KOPT-K1 (cell line): ENCODE measurements at regions not wholly inside any gene's neighbourhood (a gene's known extent, or its start where the extent isn't known, plus 50 kb on each side); places are given as distances from the start of the nearest gene placed in this dataset.

ENCODE experiments used
- H3K27ac ChIP-seq: fragments of 200-600 bp; sonication (generic); 2 replicates; pipeline ENCODE4 v1.5.1; 2016; ENCODE audit warnings: antibody characterized with exemption, mild to moderate bottlenecking, low read depth, low read length; ENCODE audit not compliant: poor library complexity, severe bottlenecking
- H3K36me3 ChIP-seq: fragments of 200-600 bp; sonication (generic); 2 replicates; pipeline ENCODE4 v1.5.1; 2017; ENCODE audit warnings: antibody characterized with exemption, mild to moderate bottlenecking, low read length, moderate library complexity; ENCODE audit not compliant: insufficient read depth
- H3K9me3 ChIP-seq: fragments of 200-600 bp; sonication (generic); 2 replicates; pipeline ENCODE4 v1.5.1; 2017; ENCODE audit warnings: antibody characterized with exemption, low read length, mild to moderate bottlenecking; ENCODE audit not compliant: insufficient read depth, poor library complexity, severe bottlenecking

GRCh38 chr6:40340957-40341356 is 246.2 kb downstream of the LRFN2 start:
- no peaks in the 10 kb centered on the region for H3K9me3 ChIP-seq
- no peak overlapping the region for H3K27ac ChIP-seq
- no peaks in the 10 kb centered on the region for H3K36me3 ChIP-seq

- no peaks in the 10 kb centered on the region for H3K36me3 ChIP-seq
- H3K27ac ChIP-seq = no peak overlapping the region
- H3K9me3 ChIP-seq = no peaks in the 10 kb centered on the region
These were observed 247.0 kb downstream of the LRFN2 start for GRCh38 chr6:40340196-40340595.

GRCh38 chr6:40338306-40338705 is 248.9 kb downstream of the LRFN2 start:
- Histone ChIP-seq H3K9me3 (no peaks in the 10 kb centered on the region), H3K36me3 (no peaks in the 10 kb centered on the region), H3K27ac (no peak overlapping the region)

GRCh38 chr6:40336940-40337760 is 250.0 kb downstream of the LRFN2 start:
- Histone ChIP-seq H3K27ac (no peak overlapping the region), H3K36me3 (no peaks in the 10 kb centered on the region), H3K9me3 (no peaks in the 10 kb centered on the region)

- H3K27ac ChIP-seq = no peak overlapping the region
- no peaks in the 10 kb centered on the region for H3K9me3 ChIP-seq
- H3K36me3 ChIP-seq = no peaks in the 10 kb centered on the region
These were observed 250.9 kb downstream of the LRFN2 start for GRCh38 chr6:40336296-40336695.

GRCh38 chr6:40334496-40335270 is 252.5 kb downstream of the LRFN2 start:
- Histone ChIP-seq H3K9me3 (no peaks in the 10 kb centered on the region), H3K36me3 (no peaks in the 10 kb centered on the region), H3K27ac (no peak overlapping the region)

GRCh38 chr6:40331545-40331944 is 255.6 kb downstream of the LRFN2 start:
- H3K27ac ChIP-seq = no peak overlapping the region
- no peaks in the 10 kb centered on the region for H3K9me3 ChIP-seq
- no peaks in the 10 kb centered on the region for H3K36me3 ChIP-seq

- Histone ChIP-seq H3K9me3 (no peaks in the 10 kb centered on the region), H3K36me3 (no peaks in the 10 kb centered on the region), H3K27ac (no peak overlapping the region)
These were observed 256.9 kb downstream of the LRFN2 start for GRCh38 chr6:40330301-40330721.

GRCh38 chr6:40328986-40329545 is 258.1 kb downstream of the LRFN2 start:
- Histone ChIP-seq H3K36me3 (no peaks in the 10 kb centered on the region), H3K27ac (no peak overlapping the region), H3K9me3 (no peaks in the 10 kb centered on the region)

- no peaks in the 10 kb centered on the region for H3K9me3 ChIP-seq
- H3K36me3 ChIP-seq = no peaks in the 10 kb centered on the region
- H3K27ac ChIP-seq = no peak overlapping the region
These were observed 258.7 kb downstream of the LRFN2 start for GRCh38 chr6:40328386-40328985.

- no peaks in the 10 kb centered on the region for H3K36me3 ChIP-seq
- H3K9me3 ChIP-seq = no peaks in the 10 kb centered on the region
- H3K27ac ChIP-seq = no peak overlapping the region
These were observed 260.3 kb downstream of the LRFN2 start for GRCh38 chr6:40326714-40327421.

GRCh38 chr6:40325791-40326190 is 261.4 kb downstream of the LRFN2 start:
- H3K27ac ChIP-seq = no peak overlapping the region
- no peaks in the 10 kb centered on the region for H3K9me3 ChIP-seq
- no peaks in the 10 kb centered on the region for H3K36me3 ChIP-seq

GRCh38 chr6:40325041-40325440 is 262.1 kb downstream of the LRFN2 start:
- H3K36me3 ChIP-seq = no peaks in the 10 kb centered on the region
- H3K9me3 ChIP-seq = no peaks in the 10 kb centered on the region
- no peak overlapping the region for H3K27ac ChIP-seq

GRCh38 chr6:40323881-40324634 is 263.1 kb downstream of the LRFN2 start:
- Histone ChIP-seq H3K36me3 (no peaks in the 10 kb centered on the region), H3K27ac (no peak overlapping the region), H3K9me3 (peaks cover 3% of the 10 kb centered on the region)
